Astrocyte (in vitro differentiated cells and primary cell): ENCODE measurements at regions not wholly inside any gene's neighbourhood (a gene's known extent, or its start where the extent isn't known, plus 50 kb on each side); places are given as distances from the start of the nearest gene placed in this dataset.

Source experiments
- DNase-seq: peaks from one replicate; pipeline ENCODE4 v3.0.0-alpha.2; 2010; ENCODE audit warnings: low read depth
- FAIRE-seq: peaks from 2 replicates; lab custom pipeline; 2011; peaks lifted over from hg19 to GRCh38; lab: Jason Lieb, UNC
- H2AFZ ChIP-seq: 2 replicates; pipeline ENCODE4 v1.6.0; 2012; ENCODE audit warnings: low read depth, low read length, inconsistent platforms
- H3K27ac ChIP-seq: 2 replicates; pipeline ENCODE4 v1.5.1; 2011; ENCODE audit warnings: low read depth, low read length, inconsistent platforms
- H3K27me3 ChIP-seq: 2 replicates; pipeline ENCODE4 v1.6.0; 2011; ENCODE audit warnings: low read length, inconsistent platforms; ENCODE audit not compliant: insufficient read depth
- H3K36me3 ChIP-seq: 2 replicates; pipeline ENCODE4 v1.5.1; 2011; ENCODE audit warnings: low read length, inconsistent platforms; ENCODE audit not compliant: insufficient read depth
- H3K4me1 ChIP-seq: 2 replicates; pipeline ENCODE4 v1.5.1; 2011; ENCODE audit warnings: low read length, inconsistent platforms; ENCODE audit not compliant: insufficient read depth
- H3K4me2 ChIP-seq: 2 replicates; pipeline ENCODE4 v1.6.0; 2012; ENCODE audit warnings: low read length, inconsistent platforms
- H3K4me3 ChIP-seq: 2 replicates; pipeline ENCODE4 v1.5.1; 2011; ENCODE audit warnings: low read depth, mild to moderate bottlenecking, low read length, inconsistent platforms; ENCODE audit not compliant: insufficient read depth
- H3K79me2 ChIP-seq: 2 replicates; pipeline ENCODE4 v1.6.0; 2012; ENCODE audit warnings: mild to moderate bottlenecking, low read length, inconsistent platforms; ENCODE audit not compliant: insufficient read depth
- H3K9ac ChIP-seq: 2 replicates; pipeline ENCODE4 v1.6.0; 2012; ENCODE audit warnings: mild to moderate bottlenecking, low read length, inconsistent platforms
- H3K9me3 ChIP-seq: 2 replicates; pipeline ENCODE4 v1.5.1; 2012; ENCODE audit warnings: low read depth, mild to moderate bottlenecking, low read length, inconsistent platforms; ENCODE audit not compliant: insufficient read depth
- H4K20me1 ChIP-seq: 2 replicates; pipeline ENCODE4 v1.6.0; 2012; ENCODE audit warnings: low read length, inconsistent platforms; ENCODE audit not compliant: insufficient read depth
- H3K27ac Mint-ChIP-seq: one replicate; pipeline ENCODE4 v1.8.0; 2021; ENCODE audit warnings: mild to moderate bottlenecking, mixed read lengths; ENCODE audit not compliant: unreplicated experiment
- H3K27me3 Mint-ChIP-seq: one replicate; pipeline ENCODE4 v1.8.0; 2021; ENCODE audit warnings: low read depth, mixed read lengths; ENCODE audit not compliant: unreplicated experiment
- H3K36me3 Mint-ChIP-seq: one replicate; pipeline ENCODE4 v1.8.0; 2021; ENCODE audit warnings: low read depth, mixed read lengths; ENCODE audit not compliant: unreplicated experiment
- H3K4me1 Mint-ChIP-seq: one replicate; pipeline ENCODE4 v1.8.0; 2021; ENCODE audit warnings: low read depth, mixed read lengths; ENCODE audit not compliant: unreplicated experiment
- H3K4me3 Mint-ChIP-seq: one replicate; pipeline ENCODE4 v1.8.0; 2021; ENCODE audit warnings: mild to moderate bottlenecking, moderate library complexity, mixed read lengths; ENCODE audit not compliant: unreplicated experiment
- H3K9me3 Mint-ChIP-seq: one replicate; pipeline ENCODE4 v1.8.0; 2021; ENCODE audit warnings: mild to moderate bottlenecking, mixed read lengths; ENCODE audit not compliant: unreplicated experiment
- EZH2 ChIP-seq: IDR thresholded peaks from 2 replicates; pipeline ENCODE4 v1.6.1; 2012; ENCODE audit warnings: mild to moderate bottlenecking, low read length, inconsistent platforms; ENCODE audit not compliant: insufficient read depth
- TF ChIP-seq, protein P1 (sequence below): IDR thresholded peaks from 2 replicates; pipeline ENCODE4 v1.5.1; 2011; ENCODE audit warnings: low read depth, mild to moderate bottlenecking, inconsistent platforms, low read length, moderate library complexity; ENCODE audit not compliant: insufficient read depth

DNA sequence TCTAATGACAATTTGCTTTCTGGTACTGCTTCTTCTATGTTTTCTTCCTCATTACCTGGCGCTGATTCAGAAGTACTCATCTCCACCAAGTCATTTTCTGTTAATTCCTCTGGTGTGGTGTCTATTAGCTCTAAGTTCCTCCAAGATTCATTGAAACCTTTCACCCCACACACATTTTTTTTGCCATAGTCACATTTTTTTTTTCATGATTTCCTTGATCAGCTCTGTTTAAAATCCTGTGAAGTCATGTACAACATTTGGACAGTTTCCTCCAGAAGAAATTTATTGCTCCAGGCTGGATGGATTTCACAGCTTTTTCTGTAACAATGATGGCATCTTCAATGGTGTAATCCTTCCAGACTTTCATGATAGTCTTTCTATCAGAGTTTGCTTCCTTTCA lies 243.2 kb upstream of the VEPH1 start:
- DNase-seq, result no peak
- peaks cover 8% of the 10 kb centered on the region for H3K9me3 Mint-ChIP-seq
- H3K4me2 ChIP-seq, result no peak overlapping the region

DNA sequence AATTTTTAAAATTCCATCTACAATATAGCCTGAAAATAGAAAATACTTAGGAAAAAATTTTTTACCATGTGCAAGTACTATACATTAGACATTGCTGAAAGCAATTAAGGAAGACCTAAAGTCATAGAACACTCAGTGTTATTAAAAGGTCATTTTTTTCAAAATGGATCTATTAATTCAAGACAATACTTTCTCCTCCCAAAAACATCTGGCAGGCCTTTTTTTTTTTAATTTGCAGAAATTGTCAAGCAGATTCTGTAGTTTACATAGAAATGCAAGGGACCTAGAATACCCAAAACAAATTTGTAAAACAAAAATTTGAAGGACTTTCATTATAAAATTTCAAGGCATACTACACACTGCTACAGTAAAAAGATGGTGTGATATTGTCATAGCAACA lies 238.4 kb upstream of the VEPH1 start:
- no peak overlapping the region for H3K4me3 ChIP-seq
- H3K4me3 Mint-ChIP-seq, result no peak overlapping the region
- DNase-seq (no peak), FAIRE-seq (no peak)
- no peaks in the 10 kb centered on the region for H4K20me1 ChIP-seq
- H3K9me3 ChIP-seq, result no peaks in the 10 kb centered on the region
- no peaks in the 10 kb centered on the region for H3K27me3 ChIP-seq
- no peak overlapping the region for H3K9ac ChIP-seq
- H3K79me2 ChIP-seq, result no peaks in the 10 kb centered on the region
- H3K36me3 ChIP-seq, result no peaks in the 10 kb centered on the region
- TF ChIP-seq, protein P1, sequence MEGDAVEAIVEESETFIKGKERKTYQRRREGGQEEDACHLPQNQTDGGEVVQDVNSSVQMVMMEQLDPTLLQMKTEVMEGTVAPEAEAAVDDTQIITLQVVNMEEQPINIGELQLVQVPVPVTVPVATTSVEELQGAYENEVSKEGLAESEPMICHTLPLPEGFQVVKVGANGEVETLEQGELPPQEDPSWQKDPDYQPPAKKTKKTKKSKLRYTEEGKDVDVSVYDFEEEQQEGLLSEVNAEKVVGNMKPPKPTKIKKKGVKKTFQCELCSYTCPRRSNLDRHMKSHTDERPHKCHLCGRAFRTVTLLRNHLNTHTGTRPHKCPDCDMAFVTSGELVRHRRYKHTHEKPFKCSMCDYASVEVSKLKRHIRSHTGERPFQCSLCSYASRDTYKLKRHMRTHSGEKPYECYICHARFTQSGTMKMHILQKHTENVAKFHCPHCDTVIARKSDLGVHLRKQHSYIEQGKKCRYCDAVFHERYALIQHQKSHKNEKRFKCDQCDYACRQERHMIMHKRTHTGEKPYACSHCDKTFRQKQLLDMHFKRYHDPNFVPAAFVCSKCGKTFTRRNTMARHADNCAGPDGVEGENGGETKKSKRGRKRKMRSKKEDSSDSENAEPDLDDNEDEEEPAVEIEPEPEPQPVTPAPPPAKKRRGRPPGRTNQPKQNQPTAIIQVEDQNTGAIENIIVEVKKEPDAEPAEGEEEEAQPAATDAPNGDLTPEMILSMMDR, result no peak
- TF ChIP-seq EZH2, result no peak
- H3K27ac ChIP-seq, result no peak overlapping the region
- no peaks in the 10 kb centered on the region for H3K4me1 ChIP-seq
- H2AFZ ChIP-seq, result no peak overlapping the region
- no peaks in the 10 kb centered on the region for H3K36me3 Mint-ChIP-seq
- no peak overlapping the region for H3K27ac Mint-ChIP-seq
- H3K4me2 ChIP-seq, result no peak overlapping the region
- peaks cover 2% of the 10 kb centered on the region for H3K27me3 Mint-ChIP-seq
- H3K4me1 Mint-ChIP-seq, result no peaks in the 10 kb centered on the region
- peaks cover 8% of the 10 kb centered on the region for H3K9me3 Mint-ChIP-seq

More for the DNA sequence above, 243.2 kb upstream of the VEPH1 start:
- Histone ChIP-seq H3K27me3 (no peaks in the 10 kb centered on the region), H3K4me3 (no peak overlapping the region), H3K36me3 (no peaks in the 10 kb centered on the region), H2AFZ (no peak overlapping the region), H4K20me1 (no peaks in the 10 kb centered on the region), H3K9me3 (no peaks in the 10 kb centered on the region), H3K27ac (no peak overlapping the region), H3K79me2 (no peaks in the 10 kb centered on the region), H3K4me1 (no peaks in the 10 kb centered on the region), H3K9ac (no peak overlapping the region)
- Mint-ChIP-seq H3K4me3 (no peak overlapping the region), H3K4me1 (no peaks in the 10 kb centered on the region), H3K27ac (no peak overlapping the region), H3K36me3 (no peaks in the 10 kb centered on the region), H3K27me3 (peaks cover 2% of the 10 kb centered on the region)
- FAIRE-seq, result no peak
- no peak for TF ChIP-seq EZH2
- TF ChIP-seq, protein P1, result no peak

- TF ChIP-seq EZH2, result no peak
- TF ChIP-seq, protein P1, result no peak
- Histone ChIP-seq H2AFZ (no peak overlapping the region), H3K36me3 (no peaks in the 10 kb centered on the region), H3K9ac (no peak overlapping the region), H4K20me1 (no peaks in the 10 kb centered on the region), H3K27ac (no peak overlapping the region), H3K79me2 (no peaks in the 10 kb centered on the region), H3K4me2 (no peak overlapping the region), H3K27me3 (no peaks in the 10 kb centered on the region), H3K4me1 (no peaks in the 10 kb centered on the region), H3K9me3 (no peaks in the 10 kb centered on the region), H3K4me3 (no peak overlapping the region)
- FAIRE-seq (no peak), DNase-seq (no peak)
- Mint-ChIP-seq H3K4me1 (no peaks in the 10 kb centered on the region), H3K4me3 (no peak overlapping the region), H3K36me3 (no peaks in the 10 kb centered on the region), H3K9me3 (peaks cover 5% of the 10 kb centered on the region), H3K27ac (no peak overlapping the region), H3K27me3 (peaks cover 2% of the 10 kb centered on the region)
Measured at GRCh38 chr3:157738441-157738840, 235.2 kb upstream of the VEPH1 start.
